HG02623 (cell line): ENCODE measurements at regions not wholly inside any gene's neighbourhood (a gene's known extent, or its start where the extent isn't known, plus 50 kb on each side); places are given as distances from the start of the nearest gene placed in this dataset.

Experiments used
- ATAC-seq: cut with Tn5 transposase; IDR thresholded peaks from one replicate; pipeline ENCODE4 v1.9.1; 2021; ENCODE audit warnings: moderate library complexity; ENCODE audit not compliant: unreplicated experiment

DNA sequence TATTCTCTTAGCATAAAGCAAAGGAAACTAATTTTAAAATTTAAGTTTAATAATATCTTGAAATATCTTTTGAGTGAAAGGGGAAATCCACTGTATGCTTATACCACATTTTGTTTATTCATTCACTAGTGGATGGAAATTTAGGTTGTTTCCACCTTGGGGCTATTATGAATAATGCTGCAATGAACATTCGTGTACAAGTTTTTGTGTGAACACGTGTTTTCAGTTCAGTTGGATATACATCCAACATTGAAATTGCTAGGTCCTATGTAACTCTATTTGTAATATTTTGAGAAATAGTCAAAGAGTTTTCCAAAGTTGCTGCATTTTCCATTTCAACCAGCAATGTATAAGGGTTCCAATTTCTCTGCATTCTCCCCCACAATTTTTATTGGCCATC, 83.7 kb upstream of the ETV6 start:
- ATAC-seq: no peak

DNA sequence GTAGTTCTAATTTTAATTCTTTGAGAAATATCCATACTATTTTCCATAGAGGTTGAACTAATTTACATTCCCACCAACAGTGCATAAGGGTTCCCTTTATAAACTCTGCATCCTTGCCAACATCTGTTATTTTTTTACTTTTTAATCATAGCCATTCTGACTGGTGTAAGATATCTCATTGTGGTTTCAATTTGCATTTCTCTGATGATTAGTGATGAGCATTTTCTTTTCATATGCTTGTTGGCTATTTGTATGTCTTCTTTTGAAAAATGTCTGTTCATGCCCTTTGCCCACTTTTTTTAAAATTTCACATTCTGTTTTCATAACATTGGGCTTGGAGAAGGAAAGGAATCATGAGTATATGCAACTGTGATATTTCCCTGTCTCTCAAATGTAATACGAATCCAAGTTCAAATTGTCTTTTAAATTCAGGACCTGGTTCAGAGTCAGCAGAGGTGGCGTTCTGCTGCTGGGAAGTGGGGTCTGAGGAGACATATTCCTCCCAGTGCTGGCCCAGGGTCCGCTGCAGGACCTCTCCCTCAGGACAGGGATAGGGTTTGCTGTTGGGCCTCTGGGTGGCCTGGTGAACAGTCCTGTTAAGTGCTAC, 81.2 kb upstream of the ETV6 start:
- ATAC-seq: no peak

DNA sequence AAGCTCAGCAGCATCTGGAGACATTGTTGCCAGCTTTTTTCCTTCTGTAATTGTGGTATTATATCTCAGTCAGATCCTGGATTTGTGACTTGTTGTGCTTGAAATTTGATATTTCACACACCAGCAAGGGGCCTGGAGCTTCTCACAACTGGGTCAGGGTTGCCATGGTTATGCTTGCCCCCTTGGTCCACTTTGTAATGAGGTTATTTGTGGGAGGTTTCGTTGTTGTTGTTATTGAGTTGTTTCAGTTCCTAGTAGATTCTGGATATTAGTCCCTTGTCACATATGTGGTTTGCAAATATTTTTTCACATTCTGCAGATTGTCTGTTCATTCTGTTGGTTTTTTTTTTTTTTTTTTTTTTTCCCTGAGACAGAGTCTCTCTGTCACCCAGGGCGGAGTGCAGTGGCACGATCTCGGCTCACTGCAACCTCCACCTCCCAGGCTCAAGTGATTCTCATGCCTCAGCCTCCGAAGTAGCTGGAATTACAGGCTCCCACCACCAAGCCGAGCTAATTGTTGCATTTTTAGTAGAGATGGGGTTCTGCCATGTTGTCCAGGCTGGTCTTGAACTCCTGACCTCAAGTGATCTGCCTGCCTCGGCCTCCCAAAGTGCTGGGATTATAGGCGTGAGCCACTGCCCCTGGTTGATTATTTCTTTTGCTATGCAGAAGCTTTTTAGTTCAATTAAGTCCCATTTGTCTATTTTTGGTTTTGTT, 80.6 kb upstream of the ETV6 start:
- peak; percentile 87 for ATAC-seq

DNA sequence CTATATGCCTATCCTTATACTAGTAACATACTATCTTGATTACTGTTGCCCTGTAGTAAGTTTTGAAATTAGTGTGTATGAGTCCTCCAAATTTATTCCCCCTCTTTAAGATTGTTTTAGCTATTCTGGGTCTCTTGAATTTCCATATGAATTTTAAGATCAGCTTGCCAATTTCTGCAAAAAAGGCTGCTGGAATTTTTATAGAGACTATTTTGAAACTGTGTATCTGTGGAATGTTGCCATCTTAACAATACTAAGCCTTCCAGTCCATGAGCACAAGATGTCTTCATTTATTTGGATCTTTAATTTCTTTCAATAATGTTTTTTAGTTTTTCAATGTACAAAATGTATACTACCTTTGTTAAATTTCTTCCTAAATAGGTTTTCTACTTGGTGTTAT, 79.8 kb upstream of the ETV6 start:
- ATAC-seq: no peak

DNA sequence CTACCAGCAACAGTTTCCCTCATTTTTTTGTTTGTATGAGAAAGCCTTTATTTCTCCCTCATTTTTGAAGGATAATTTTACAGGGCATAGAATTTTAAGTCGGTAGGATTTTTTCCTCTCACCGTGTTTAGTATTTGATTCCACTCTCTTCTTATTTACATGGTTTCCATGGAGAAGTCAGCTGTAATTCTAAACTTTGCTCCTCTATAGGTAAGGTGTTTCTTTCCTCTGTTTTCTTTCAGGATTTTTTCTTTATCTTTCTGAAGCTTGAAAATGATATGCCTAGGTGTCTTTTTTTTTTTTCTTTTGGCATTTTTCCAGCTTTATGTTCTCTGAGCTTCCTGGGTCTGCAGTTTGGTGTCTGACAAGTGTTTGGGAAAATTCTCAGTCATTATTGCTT, 75.6 kb upstream of the ETV6 start:
- ATAC-seq: no peak

DNA sequence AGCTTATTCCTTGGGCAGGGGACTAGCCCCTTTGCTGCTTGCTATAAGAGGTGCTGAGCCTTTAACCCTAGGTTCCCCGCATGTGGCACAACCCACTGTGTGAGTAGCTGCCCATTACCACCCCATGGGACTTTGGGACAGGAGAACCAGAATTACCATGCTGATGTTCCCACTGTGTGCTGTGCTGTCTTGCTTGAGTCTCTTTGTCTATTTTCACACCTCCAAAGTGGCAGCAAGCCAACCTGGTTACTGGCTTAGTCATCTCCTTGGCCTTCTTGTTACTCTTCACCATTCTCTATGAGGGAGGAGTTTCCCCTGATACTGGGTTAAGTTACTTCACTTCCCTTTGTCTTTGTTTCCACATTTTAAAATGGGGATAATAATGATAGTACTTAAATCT, 73.4 kb upstream of the ETV6 start:
- ATAC-seq: no peak

DNA sequence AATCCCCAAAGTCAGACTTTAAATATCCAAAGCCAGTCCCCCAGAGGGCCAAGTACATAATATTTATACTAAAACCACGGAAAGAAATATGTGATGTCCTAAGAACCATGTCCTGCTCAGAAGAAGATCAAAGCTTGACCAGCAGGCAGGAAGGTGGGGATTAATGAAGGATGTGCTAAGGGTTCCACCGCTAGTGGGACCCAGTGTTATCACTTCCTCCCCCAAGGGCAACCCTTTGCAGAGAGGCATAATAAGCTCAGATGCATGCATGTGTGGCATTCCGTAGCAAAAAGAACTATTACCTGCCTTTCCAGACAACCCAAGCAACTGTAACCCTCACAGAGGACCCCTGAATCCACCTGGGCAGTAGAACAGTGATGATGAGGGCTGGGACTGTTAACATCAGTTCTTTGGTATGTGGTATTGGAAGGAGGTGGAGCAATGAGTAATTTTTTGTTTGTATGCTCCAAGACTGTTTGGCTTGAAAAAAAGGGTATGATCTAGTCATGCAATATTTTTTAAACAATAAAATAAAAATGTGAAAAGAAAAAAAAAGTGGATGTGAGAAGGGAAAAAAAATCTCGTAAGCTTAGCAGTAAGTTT, 71.7 kb upstream of the ETV6 start:
- ATAC-seq: no peak

DNA sequence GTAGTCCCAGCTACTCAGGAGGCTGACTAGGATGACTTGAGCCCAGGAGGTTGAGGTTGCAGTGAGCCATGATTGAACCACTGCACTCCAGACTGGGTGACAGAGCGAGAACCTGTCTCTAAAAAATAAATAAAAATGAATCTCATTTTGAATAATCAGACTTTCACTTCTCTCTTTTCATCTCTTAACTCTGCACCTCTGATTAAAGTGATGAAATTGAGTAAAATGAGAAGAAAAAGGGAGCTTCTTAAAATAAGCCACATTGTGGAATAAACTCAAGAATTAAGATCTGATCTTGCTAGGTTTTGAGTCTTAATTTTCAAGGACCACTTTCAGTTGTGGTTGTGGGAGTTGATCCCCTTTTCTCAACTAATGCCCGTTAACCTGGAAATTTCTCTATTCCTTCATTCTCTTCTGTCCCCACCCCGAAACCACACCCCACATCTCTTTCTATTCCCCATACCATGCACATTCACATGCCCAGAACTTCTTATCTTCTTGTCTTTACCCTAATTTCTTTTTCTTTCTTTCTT, 70.9 kb upstream of the ETV6 start:
- ATAC-seq: peak; percentile 53

DNA sequence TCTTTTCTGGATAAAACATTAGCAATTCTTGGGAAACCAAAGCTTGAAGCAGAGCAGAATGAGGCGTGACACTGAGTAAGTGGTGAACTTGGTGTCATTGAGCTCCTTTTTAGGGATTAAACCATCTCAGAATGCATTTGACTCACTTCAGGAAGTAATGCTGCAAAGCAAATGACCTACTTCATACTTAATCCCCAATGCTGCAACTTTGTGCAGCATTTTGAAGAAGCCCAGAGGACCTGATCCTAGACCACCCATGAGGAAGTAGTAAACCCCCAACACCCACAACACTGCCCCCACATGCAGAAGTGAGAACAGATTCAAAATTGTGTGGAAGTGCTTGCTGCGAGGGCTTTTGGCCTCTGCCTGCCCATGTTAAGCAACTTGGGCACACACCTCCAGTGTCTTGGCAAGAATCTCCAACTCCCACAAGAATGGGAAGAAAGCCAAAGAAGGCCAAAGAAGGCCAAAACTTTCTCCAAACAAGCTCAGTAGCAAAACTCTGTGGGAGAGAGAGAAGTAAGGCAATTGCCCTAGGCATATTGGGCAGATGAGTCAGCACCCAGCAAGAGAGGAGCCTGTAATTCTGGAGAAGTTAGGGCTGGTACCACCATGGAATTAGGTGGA, 69.2 kb upstream of the ETV6 start:
- no peak for ATAC-seq

DNA sequence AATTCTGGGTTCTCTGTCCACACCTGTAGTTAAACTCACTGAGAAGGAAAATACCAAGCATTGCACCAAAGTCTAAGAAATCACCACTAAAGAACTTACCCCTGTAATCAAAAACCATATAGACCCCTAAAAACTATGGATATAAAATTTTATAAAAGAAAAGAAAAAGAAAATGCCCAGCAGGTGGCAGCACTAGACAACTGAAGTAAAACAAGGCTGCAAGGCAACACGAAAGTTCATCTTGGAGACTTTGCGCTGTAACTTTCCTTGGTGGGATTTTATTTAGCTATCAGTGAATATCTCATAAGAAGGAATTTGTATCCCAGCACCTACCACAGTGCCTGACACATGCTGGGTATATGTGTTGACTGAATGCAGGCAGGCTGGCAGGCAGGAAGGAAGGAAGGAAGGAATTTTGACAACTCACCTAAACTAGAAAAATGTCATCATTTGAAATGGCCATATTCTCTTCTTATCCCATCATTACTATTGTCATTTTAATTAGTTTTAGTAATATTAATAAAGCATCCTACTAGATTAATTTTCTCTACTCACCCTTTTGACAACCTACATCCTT, 68.2 kb upstream of the ETV6 start:
- no peak for ATAC-seq

DNA sequence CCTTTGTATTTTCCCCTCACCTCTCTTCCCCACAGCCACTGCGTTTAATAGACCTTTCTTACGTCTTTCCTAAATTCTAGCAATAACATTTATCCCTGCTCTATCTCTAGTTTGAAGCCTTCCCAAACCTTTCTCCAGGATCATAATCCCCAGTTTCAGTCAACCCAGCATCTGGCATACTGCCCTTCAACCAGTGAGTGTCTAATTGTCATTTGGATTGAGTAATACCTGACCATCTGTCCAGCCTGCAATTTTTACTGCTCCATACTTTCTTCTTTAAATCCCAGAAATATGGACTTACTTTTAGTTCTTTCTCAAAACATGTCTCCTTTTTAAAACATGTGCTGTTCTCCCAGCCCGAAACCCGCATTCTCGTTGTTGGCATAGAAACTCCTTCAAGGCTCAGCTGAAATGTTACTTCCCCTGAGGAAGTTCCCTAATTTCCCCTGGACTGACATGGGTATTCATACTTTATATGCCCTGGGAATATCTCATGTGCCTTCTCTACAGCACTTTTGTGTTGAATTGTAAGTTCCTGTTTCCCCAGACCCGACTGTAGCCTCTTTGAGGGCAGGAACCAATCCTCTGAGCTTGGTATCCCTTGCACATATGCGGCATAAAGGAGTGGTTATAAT, 65.1 kb upstream of the ETV6 start:
- ATAC-seq: no peak

DNA sequence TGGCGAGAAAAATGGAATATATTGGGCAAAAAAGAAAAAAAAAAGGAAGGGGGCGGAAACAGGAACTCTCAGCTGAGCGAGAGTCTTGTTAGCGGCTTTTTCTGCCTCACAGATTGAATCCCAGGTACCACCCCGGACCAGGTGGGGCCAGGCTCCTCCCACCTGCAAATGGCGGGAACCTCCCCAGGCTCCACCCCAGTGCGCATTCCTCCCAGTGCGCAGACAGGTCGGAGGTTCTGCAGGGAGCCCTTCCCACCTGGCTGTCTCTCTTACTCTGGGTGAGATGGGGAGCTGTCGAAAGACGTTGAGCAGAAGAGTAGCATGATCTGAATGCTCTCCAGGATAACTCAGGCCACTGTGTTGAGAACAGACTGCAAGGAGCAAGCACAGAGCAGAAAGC, 57.0 kb upstream of the ETV6 start:
- ATAC-seq: no peak

DNA sequence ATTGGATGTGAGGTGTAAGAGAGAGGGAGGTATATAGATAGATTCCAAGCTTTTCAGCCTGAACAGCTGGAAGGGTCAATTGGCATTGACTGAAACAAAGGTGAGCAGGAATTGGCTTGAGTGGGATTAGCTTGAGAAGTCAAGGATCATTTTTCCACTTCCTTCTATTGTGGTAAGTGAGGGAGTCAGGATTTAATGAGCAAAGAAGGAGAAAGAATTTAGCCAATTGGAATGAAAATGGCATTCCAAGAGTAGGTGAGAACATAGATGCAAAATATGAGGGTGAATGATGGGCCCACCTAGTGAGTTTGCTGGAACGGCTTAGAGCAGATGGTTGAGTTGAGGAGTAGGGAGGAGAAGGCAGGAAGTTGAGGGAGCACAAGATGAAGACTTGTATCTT, 56.5 kb upstream of the ETV6 start:
- ATAC-seq: no peak

DNA sequence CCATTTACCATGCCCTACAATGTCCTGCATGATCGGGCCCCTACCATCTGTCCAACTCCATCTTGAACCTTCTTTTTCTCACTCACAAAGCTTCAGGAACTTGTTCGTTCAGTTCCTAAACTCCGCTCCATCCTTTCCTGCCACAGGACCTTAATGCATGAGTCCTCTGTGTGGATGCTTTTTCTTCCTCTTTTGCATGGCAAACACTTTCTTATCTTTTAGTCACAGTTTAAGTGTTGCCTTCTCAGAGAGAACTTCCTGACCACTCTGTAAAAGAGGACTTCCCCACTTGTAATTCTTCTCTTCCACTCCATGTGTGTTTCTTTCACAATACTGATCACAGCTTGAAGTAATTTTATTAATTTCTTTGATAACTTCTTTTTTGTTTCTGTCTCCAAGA, 54.4 kb upstream of the ETV6 start:
- no peak for ATAC-seq

DNA sequence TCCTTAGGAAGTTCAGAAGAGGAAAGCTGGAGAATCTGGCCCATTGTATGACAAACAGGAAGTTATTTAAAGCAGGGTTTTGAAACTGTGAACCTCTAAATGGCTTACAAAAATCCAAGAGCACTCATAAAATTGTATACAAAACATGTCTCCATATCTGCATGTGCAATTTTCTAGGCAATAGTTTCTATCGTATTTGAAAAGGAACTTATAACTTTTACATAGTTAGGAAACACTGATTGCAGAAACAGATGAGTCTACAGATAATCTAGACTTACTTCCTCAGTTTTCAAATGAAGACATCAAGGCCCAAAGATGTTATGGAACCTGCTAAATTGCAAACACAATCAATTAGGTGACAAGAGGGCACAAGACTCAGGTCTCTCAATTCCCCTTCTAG, 53.3 kb upstream of the ETV6 start:
- no peak for ATAC-seq

DNA sequence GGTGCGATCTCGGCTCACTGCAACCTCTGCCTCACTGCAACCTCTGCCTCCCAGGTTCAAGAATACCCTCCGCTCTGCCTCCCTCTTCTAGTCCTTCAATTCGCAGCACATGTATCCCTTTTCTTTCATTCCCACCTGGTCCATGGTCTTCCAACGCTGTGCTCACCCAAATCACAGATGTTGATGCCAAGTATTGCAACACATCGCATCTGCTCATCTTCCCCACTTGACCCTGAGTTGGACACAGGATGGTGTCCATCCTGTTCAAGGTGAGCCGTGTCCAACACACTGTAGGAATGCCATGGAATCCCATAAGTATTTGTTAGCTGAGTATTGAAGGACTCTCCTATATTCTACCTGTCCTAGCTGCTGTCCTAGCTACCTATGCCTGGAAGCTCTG, 50.6 kb upstream of the ETV6 start:
- no peak for ATAC-seq
